CD4-positive, alpha-beta T cell (primary cell): ENCODE measurements at regions not wholly inside any gene's neighbourhood (a gene's known extent, or its start where the extent isn't known, plus 50 kb on each side); places are given as distances from the start of the nearest gene placed in this dataset.

Experiments
- ATAC-seq: fragments of 200-7000 bp; cut with Tn5 transposase; one replicate; pipeline ENCODE4 v1.10.0; 2022; ENCODE audit warnings: mild to moderate bottlenecking; ENCODE audit not compliant: poor library complexity
- CTCF ChIA-PET: fragments of 350-600 bp; sonication (Branson Sonifier 250); formaldehyde crosslinking; loops from one replicate; lab custom pipeline; 2021; ENCODE audit warnings: antibody characterized with exemption, inconsistent platforms; lab: Charles Lee
- POLR2A ChIA-PET: fragments of 350-600 bp; sonication (Branson Sonifier 250); formaldehyde crosslinking; loops from one replicate; lab custom pipeline; 2021; ENCODE audit warnings: antibody characterized with exemption, inconsistent platforms; lab: Charles Lee
- DNase-seq, 14 experiments: peaks; one replicate each; pipeline ENCODE4 v3.0.0-alpha.2; 2013 to 2020; ENCODE audit warnings: mixed read lengths in 2 of 14
- H3K27ac ChIP-seq, 2 donors: one replicate each; pipeline versions ENCODE4 v1.5.1 to v1.7.0; 2013; ENCODE audit warnings: low read length in 2 of 2, low read depth in 1 of 2, mild to moderate bottlenecking in 1 of 2
- H3K27me3 ChIP-seq, 2 experiments: 1 replicate in 1 of 2; 2 replicates in 1 of 2; pipeline versions ENCODE4 v1.6.1 to v1.7.0; 2013; ENCODE audit warnings: low read length in 2 of 2, control low read depth in 1 of 2, mild to moderate bottlenecking in 1 of 2, moderate library complexity in 1 of 2; ENCODE audit not compliant: insufficient read depth in 2 of 2, control insufficient read depth in 1 of 2
- H3K36me3 ChIP-seq: one replicate; pipeline ENCODE4 v1.6.1; 2013; ENCODE audit warnings: low read length, control low read depth; ENCODE audit not compliant: insufficient read depth
- H3K4me1 ChIP-seq: one replicate; pipeline ENCODE4 v1.6.1; 2013; ENCODE audit warnings: low read length, control low read depth; ENCODE audit not compliant: insufficient read depth
- H3K4me3 ChIP-seq: one replicate; pipeline ENCODE4 v1.5.1; 2013; ENCODE audit warnings: mild to moderate bottlenecking, low read length, moderate library complexity
- H3K9me3 ChIP-seq, 2 experiments: 1 replicate in 1 of 2; 2 replicates in 1 of 2; pipeline versions ENCODE4 v1.6.1 to v1.7.0; 2013; ENCODE audit warnings: low read length in 2 of 2, mild to moderate bottlenecking in 2 of 2, control low read depth in 1 of 2, moderate library complexity in 1 of 2; ENCODE audit not compliant: control insufficient read depth in 1 of 2, insufficient read depth in 1 of 2
- H3K27ac Mint-ChIP-seq: one replicate; pipeline ENCODE4 v1.8.0; 2020; ENCODE audit warnings: mixed read lengths
- H3K27me3 Mint-ChIP-seq: one replicate; pipeline ENCODE4 v1.8.0; 2021; ENCODE audit warnings: mixed read lengths
- H3K36me3 Mint-ChIP-seq: one replicate; pipeline ENCODE4 v1.8.0; 2021; ENCODE audit warnings: low read depth, mixed read lengths
- H3K4me1 Mint-ChIP-seq: one replicate; pipeline ENCODE4 v1.8.0; 2021; ENCODE audit warnings: low read depth, mixed read lengths
- H3K4me3 Mint-ChIP-seq: one replicate; pipeline ENCODE4 v1.8.0; 2020; ENCODE audit warnings: mild to moderate bottlenecking, mixed read lengths
- H3K9me3 Mint-ChIP-seq: one replicate; pipeline ENCODE4 v1.8.0; 2020; ENCODE audit warnings: mixed read lengths
- intact Hi-C, 2 experiments: fragments of 100-400 bp; cut with DNase I in 1 of 2; cut with micrococcal nuclease in 1 of 2; formaldehyde crosslinking; loops; one replicate each; pipeline versions ENCODE4 v1.15.1 to v1.9.0; 2023 to 2025; cut with DNase I, micrococcal nuclease
- TF ChIP-seq, protein P1 (sequence below): fragments of 200-600 bp; IDR thresholded peaks from one replicate; pipeline ENCODE4 v1.8.0; 2022; ENCODE audit warnings: antibody characterized with exemption, mild to moderate bottlenecking

GRCh38 chr4:132824761-132825160 is 324.3 kb upstream of the PCDH10 start:
- Mint-ChIP-seq H3K4me1 (no peaks in the 10 kb centered on the region), H3K4me3 (no peak overlapping the region), H3K27me3 (no peaks in the 10 kb centered on the region), H3K9me3 (peaks cover 2% of the 10 kb centered on the region), H3K36me3 (no peaks in the 10 kb centered on the region), H3K27ac (no peak overlapping the region)
- intact Hi-C loops = no loop called here
- TF ChIP-seq, protein P1, sequence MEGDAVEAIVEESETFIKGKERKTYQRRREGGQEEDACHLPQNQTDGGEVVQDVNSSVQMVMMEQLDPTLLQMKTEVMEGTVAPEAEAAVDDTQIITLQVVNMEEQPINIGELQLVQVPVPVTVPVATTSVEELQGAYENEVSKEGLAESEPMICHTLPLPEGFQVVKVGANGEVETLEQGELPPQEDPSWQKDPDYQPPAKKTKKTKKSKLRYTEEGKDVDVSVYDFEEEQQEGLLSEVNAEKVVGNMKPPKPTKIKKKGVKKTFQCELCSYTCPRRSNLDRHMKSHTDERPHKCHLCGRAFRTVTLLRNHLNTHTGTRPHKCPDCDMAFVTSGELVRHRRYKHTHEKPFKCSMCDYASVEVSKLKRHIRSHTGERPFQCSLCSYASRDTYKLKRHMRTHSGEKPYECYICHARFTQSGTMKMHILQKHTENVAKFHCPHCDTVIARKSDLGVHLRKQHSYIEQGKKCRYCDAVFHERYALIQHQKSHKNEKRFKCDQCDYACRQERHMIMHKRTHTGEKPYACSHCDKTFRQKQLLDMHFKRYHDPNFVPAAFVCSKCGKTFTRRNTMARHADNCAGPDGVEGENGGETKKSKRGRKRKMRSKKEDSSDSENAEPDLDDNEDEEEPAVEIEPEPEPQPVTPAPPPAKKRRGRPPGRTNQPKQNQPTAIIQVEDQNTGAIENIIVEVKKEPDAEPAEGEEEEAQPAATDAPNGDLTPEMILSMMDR = no peak
- CTCF ChIA-PET = no interaction called here
- POLR2A ChIA-PET = no interaction called here
- H3K27me3 ChIP-seq = no peaks in the 10 kb centered on the region
- ATAC-seq = no peak
- no peak for DNase-seq
- H3K36me3 ChIP-seq = no peaks in the 10 kb centered on the region
- H3K27ac ChIP-seq = no peak overlapping the region
- peaks cover 0 to under 1% of the 10 kb centered on the region in 2 experiments for H3K9me3 ChIP-seq
- H3K4me3 ChIP-seq = no peak overlapping the region
- no peaks in the 10 kb centered on the region for H3K4me1 ChIP-seq

GRCh38 chr4:132827522-132827921 is 321.6 kb upstream of the PCDH10 start:
- H3K36me3 ChIP-seq = no peaks in the 10 kb centered on the region
- TF ChIP-seq, protein P1 = no peak
- H3K27me3 ChIP-seq = no peaks in the 10 kb centered on the region
- ChIA-PET POLR2A (no interaction called here), CTCF (no interaction called here)
- no peaks in the 10 kb centered on the region for H3K4me1 ChIP-seq
- H3K4me1 Mint-ChIP-seq = no peaks in the 10 kb centered on the region
- no peak overlapping the region for H3K4me3 Mint-ChIP-seq
- no peak overlapping the region for H3K4me3 ChIP-seq
- no peak for ATAC-seq
- intact Hi-C loops = no loop called here
- H3K9me3 Mint-ChIP-seq = peaks cover 2% of the 10 kb centered on the region
- no peak overlapping the region for H3K27ac Mint-ChIP-seq
- no peaks in the 10 kb centered on the region for H3K9me3 ChIP-seq
- DNase-seq = no peak
- H3K27ac ChIP-seq = no peak overlapping the region
- H3K36me3 Mint-ChIP-seq = no peaks in the 10 kb centered on the region
- no peaks in the 10 kb centered on the region for H3K27me3 Mint-ChIP-seq

GRCh38 chr4:132838244-132838643 is 310.9 kb upstream of the PCDH10 start:
- ChIA-PET POLR2A (no interaction called here), CTCF (interaction anchor here (1.1 kb wide), 1 partner anchor 10 kb away, joined by 3 read pairs; no protein-coding TSS in a partner anchor)
- Histone ChIP-seq H3K4me3 (no peak overlapping the region), H3K9me3 (peaks cover 5 to 20% of the 10 kb centered on the region in 2 experiments), H3K27me3 (no peaks in the 10 kb centered on the region), H3K36me3 (no peaks in the 10 kb centered on the region), H3K27ac (no peak overlapping the region), H3K4me1 (no peaks in the 10 kb centered on the region)
- Mint-ChIP-seq H3K27ac (no peak overlapping the region), H3K27me3 (no peaks in the 10 kb centered on the region), H3K4me3 (no peak overlapping the region), H3K9me3 (peaks cover 9% of the 10 kb centered on the region), H3K4me1 (no peaks in the 10 kb centered on the region), H3K36me3 (no peaks in the 10 kb centered on the region)
- ATAC-seq = no peak
- TF ChIP-seq, protein P1 = no peak
- no peak for DNase-seq
- intact Hi-C loops = no loop called here
